ENCODE measurements at regions not wholly inside any gene's neighbourhood (a gene's known extent, or its start where the extent isn't known, plus 50 kb on each side); places are given as distances from the start of the nearest gene placed in this dataset.

- no peak overlapping the region for H3K4me3 ChIP-seq (replicated peaks in 1 of 2; ENCODE audit: low read depth in 2 of 2, low read length in 2 of 2)
- DNase-seq (ENCODE audit: low read depth in 2 of 2): no peak
- no peak for TF ChIP-seq CTCF (IDR thresholded peaks at IDR 0.05; ENCODE audit: low read depth, low read length)
These were observed 97.1 kb upstream of the CELF4 start for GRCh38 chr18:37662546-37663339.

- DNase-seq (ENCODE audit: low read depth in 2 of 2): no peak
- no peak overlapping the region for H3K4me3 ChIP-seq (replicated peaks in 1 of 2; ENCODE audit: low read depth in 2 of 2, low read length in 2 of 2)
- TF ChIP-seq CTCF (IDR thresholded peaks at IDR 0.05; ENCODE audit: low read depth, low read length): no peak
These were observed 96.5 kb upstream of the CELF4 start for GRCh38 chr18:37662099-37662498.

GRCh38 chr18:37661478-37661877 lies 95.9 kb upstream of the CELF4 start:
- TF ChIP-seq CTCF (IDR thresholded peaks at IDR 0.05; ENCODE audit: low read depth, low read length): no peak
- no peak overlapping the region for H3K4me3 ChIP-seq (replicated peaks in 1 of 2; ENCODE audit: low read depth in 2 of 2, low read length in 2 of 2)
- no peak for DNase-seq (ENCODE audit: low read depth in 2 of 2)

- DNase-seq (ENCODE audit: low read depth in 2 of 2): no peak
- H3K4me3 ChIP-seq (replicated peaks in 1 of 2; ENCODE audit: low read depth in 2 of 2, low read length in 2 of 2): no peak overlapping the region
- TF ChIP-seq CTCF (IDR thresholded peaks at IDR 0.05; ENCODE audit: low read depth, low read length): no peak
These were observed 95.5 kb upstream of the CELF4 start for GRCh38 chr18:37661061-37661460.

GRCh38 chr18:37660658-37661057 lies 95.1 kb upstream of the CELF4 start:
- no peak for TF ChIP-seq CTCF (IDR thresholded peaks at IDR 0.05; ENCODE audit: low read depth, low read length)
- H3K4me3 ChIP-seq (replicated peaks in 1 of 2; ENCODE audit: low read depth in 2 of 2, low read length in 2 of 2): no peak overlapping the region
- DNase-seq (ENCODE audit: low read depth in 2 of 2): no peak

GRCh38 chr18:37659906-37660305 lies 94.3 kb upstream of the CELF4 start:
- peak in 1 of 2 donors; percentile 52 for DNase-seq (ENCODE audit: low read depth in 2 of 2)
- no peak overlapping the region for H3K4me3 ChIP-seq (replicated peaks in 1 of 2; ENCODE audit: low read depth in 2 of 2, low read length in 2 of 2)
- TF ChIP-seq CTCF (IDR thresholded peaks at IDR 0.05; ENCODE audit: low read depth, low read length): no peak

- H3K4me3 ChIP-seq (replicated peaks in 1 of 2; ENCODE audit: low read depth in 2 of 2, low read length in 2 of 2): no peak overlapping the region
- no peak for TF ChIP-seq CTCF (IDR thresholded peaks at IDR 0.05; ENCODE audit: low read depth, low read length)
- DNase-seq (ENCODE audit: low read depth in 2 of 2): no peak
These were observed 93.3 kb upstream of the CELF4 start for GRCh38 chr18:37658894-37659293.
